HFF-Myc (cell line): ENCODE measurements at regions not wholly inside any gene's neighbourhood (a gene's known extent, or its start where the extent isn't known, plus 50 kb on each side); places are given as distances from the start of the nearest gene placed in this dataset.
A peak's percentile ranks its signal among the peaks of the same experiment; 100 is the strongest.

Experiments used
- DNase-seq: peaks from one replicate; pipeline ENCODE4 v3.0.0-alpha.2; 2011; ENCODE audit warnings: low read depth; ENCODE audit errors: extremely low read depth
- H3K4me3 ChIP-seq: replicated peaks from 2 replicates; pipeline ENCODE4 v1.5.1; 2011; ENCODE audit warnings: low read depth, mild to moderate bottlenecking, control low read depth, low read length
- CTCF ChIP-seq: IDR thresholded peaks from 2 replicates; pipeline ENCODE4 v1.5.1; 2012; ENCODE audit warnings: mild to moderate bottlenecking, low read depth, low read length, control low read depth; ENCODE audit errors: missing control alignments

- peak; percentile 43 for DNase-seq
- no peak overlapping the region for H3K4me3 ChIP-seq
- TF ChIP-seq CTCF: peak; percentile 80
These were observed 99.4 kb downstream of the C5orf15 start for GRCh38 chr5:133868946-133869518.

DNA sequence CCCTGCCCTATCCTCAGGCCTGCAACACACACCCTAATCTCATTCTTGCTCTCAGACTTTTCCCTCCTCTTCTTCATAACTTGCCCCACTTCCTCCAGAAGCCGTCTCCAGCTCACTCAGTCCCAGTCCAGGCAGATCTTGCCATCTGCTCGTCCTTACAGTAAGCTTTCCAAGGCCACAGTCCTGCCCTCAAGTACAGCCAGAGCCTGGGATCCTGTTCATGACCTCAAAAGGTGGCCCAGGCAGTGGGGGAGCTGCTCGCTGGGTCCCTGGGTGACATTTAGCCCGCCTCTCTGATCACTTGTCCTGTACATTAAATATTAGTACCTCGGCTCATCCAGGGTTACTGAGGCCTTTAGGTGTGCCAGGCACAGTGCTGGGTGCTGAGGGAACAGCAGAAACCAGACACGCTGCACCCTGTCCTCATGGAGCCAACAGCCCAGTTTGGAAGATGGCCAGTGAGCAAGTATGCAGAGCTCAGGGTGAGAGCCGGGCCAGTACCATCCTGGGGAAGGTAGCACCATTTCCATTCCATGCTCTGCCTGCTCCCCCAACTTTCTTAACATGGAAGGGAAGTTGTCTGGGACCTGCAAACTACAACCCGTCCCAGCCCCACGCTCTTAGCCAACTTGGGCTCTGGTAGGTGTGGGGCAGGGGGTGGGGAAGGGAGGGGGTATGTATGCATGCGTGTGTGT is 100.4 kb downstream of the C5orf15 start:
- DNase-seq: no peak
- TF ChIP-seq CTCF: no peak
- no peak overlapping the region for H3K4me3 ChIP-seq

- no peak for TF ChIP-seq CTCF
- no peak overlapping the region for H3K4me3 ChIP-seq
These were observed 101.1 kb downstream of the C5orf15 start for GRCh38 chr5:133867341-133867740.

GRCh38 chr5:133866903-133867245 is 101.6 kb downstream of the C5orf15 start:
- no peak for TF ChIP-seq CTCF
- H3K4me3 ChIP-seq: no peak overlapping the region
- DNase-seq: no peak

More at GRCh38 chr5:133867341-133867740, 101.1 kb downstream of the C5orf15 start:
- no peak for DNase-seq

DNA sequence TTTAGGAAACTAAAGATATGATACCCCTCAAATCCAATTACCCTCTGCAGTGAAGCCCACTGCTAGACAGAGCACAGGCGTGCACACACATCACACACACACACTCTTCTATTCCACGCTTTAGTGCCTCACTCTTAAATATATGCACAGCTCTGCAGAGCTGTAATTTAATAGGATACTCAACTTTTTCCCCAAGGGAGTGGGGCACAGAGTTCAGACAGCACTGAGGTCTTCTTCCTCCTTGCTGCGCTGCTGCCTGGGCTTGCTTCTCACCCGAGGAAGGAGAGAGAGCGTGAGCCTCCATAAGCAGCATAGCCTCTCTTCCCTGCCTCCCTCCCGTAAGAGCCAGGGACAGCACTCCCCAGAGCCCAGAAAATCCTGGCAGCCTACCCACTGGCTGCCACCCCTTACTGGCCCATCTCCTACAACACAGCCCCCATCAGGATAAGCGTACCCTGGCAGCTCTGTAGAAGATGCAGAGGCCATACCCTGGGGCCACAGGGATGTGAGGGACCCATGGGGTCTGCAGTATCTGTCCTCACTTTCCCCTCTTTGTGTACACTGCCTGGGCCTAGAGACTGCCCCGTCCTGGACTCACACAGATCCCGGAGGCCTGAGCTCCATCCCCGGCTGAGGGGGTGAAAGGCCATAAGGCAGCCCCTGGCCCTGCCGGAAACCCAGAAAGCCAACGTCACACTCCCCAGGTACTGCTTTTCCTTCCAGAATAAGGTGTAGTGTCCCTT is 102.1 kb downstream of the C5orf15 start:
- no peak for TF ChIP-seq CTCF
- DNase-seq: no peak
- H3K4me3 ChIP-seq: no peak overlapping the region

DNA sequence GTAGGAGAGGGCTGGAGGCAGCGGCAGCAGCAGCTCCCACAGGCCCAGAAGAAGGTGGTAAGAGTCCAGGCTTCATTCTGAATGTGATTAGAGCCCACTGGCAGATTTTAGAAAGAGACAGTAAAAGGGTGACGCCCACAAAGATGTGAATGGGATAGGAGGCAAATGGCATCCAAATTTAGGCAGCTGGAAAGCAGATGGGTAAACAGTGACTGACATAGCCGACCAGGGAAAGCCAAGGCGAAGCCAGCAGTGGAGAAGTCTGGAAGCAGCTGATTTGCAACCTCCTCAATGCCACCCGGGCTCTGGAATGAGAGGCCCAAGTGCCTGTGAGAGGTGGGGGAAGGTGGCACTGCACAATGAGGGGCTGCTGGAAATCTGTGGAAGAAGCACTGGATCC is 103.3 kb downstream of the C5orf15 start:
- DNase-seq: peak; percentile 16
- TF ChIP-seq CTCF: no peak
- H3K4me3 ChIP-seq: no peak overlapping the region
